OCI-LY7 (cell line): ENCODE measurements at regions not wholly inside any gene's neighbourhood (a gene's known extent, or its start where the extent isn't known, plus 50 kb on each side); places are given as distances from the start of the nearest gene placed in this dataset.

Experiments
- CTCF ChIP-seq: fragments of 200-600 bp; sonication (generic); conservative IDR thresholded peaks from 2 replicates; pipeline ENCODE4 v1.5.1; 2014; ENCODE audit warnings: mild to moderate bottlenecking, antibody characterized with exemption, low read length, moderate library complexity, mixed read lengths
- EZH2phosphoT487 ChIP-seq: fragments of 200-600 bp; sonication (generic); IDR thresholded peaks from 2 replicates; pipeline ENCODE4 v1.6.1; 2018; ENCODE audit warnings: low read depth, borderline replicate concordance, mild to moderate bottlenecking, mixed run types, antibody characterized with exemption, low read length, moderate library complexity, mixed read lengths

GRCh38 chr4:28247805-28248204 lies 1387.2 kb downstream of the STIM2 start:
- TF ChIP-seq CTCF (no peak), EZH2phosphoT487 (no peak)
